Hematopoietic multipotent progenitor cell treated with erythropoietin and hydrocortisone succinate and interleukin-3 and kit ligand, for 6 days (in vitro differentiated cells): ENCODE measurements at regions not wholly inside any gene's neighbourhood (a gene's known extent, or its start where the extent isn't known, plus 50 kb on each side); places are given as distances from the start of the nearest gene placed in this dataset.

Source experiments
- DNase-seq: peaks from one replicate; pipeline ENCODE4 v3.0.0-alpha.2; 2015

GRCh38 chr9:38312406-38312805 lies 80.1 kb upstream of the ALDH1B1 start:
- no peak for DNase-seq

DNA sequence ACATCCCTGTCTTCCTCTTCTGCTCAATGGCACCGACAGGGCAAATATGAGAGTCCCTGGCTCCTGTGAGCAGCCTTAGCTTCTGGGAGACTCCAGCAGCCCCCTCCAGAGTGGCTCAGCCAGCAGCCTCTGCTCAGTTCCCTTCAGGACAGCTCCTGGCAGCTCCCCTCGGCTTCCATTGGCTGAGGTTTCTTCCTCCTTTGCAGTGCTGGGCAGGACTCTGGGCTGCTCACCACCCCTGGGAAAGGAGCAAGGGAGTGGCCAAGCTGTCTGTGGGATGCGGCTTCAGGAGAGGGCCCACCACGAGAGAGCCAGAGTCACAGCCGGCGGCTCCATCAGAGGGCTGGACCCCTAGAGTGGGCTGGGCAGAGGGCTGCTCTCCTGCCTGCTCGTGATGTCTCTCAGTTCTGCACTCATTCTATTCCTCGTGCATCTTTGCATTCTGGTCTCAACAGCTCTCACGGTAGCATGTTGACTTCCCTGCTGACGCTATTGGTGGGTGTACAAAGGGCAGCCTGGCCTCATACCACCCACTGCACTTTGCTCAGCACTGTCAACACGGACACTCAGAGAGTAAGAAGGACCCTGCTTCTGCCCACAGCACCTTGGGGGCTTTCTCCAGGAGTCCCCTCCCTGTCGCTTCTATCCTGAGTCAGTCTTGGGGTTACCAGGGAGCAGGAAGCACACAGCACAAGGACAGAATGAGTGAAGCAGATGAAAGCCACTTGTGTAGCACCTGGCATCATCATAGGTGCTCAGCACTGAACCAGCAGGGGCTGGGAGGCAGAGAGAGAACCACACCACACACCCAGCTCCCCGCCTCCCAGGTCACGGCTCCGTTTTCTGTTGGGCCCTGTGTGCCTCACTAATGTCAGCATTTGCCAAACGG lies 80.9 kb upstream of the ALDH1B1 start:
- DNase-seq = no peak

DNA sequence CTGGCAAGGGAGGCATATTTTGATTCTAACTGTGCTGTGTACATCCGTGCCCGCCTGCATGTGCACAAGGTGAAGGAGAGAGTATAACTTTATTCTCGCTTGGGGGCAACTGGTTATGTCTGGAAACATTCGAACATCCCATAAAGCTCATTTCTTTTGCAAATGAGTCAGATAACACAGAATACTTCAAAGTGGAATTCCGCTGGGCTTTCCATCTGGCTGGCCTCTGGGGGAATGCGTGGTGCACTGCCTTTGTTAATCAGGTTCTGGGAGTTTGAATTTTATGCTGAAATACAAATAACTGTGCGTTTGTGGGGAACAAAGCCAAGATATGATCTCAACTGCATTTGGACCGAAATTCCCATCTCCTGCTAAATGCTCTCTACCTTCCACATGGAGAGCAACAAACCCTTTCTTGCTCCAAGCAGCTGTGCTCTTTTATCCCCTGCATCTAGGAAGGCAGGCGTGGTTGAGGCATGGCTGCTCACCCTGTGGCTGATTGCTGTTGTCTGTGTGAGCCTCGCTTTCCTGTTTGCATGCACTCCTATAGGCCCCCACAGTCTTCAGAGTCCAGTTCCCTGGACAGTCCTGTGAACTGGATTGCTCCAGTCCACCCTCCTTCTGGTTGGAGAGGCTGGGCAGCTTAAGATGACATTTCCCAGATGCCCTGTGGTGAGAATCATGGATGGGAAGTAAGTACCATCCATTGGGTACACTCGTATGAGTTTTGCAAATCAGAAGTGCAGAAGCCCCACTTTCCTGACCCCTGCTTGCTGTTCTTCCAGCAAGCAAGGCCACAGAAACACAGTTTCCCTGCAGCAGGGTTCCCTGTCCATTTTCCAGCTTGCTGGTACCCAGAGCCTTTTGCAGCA lies 82.9 kb upstream of the ALDH1B1 start:
- no peak for DNase-seq

DNA sequence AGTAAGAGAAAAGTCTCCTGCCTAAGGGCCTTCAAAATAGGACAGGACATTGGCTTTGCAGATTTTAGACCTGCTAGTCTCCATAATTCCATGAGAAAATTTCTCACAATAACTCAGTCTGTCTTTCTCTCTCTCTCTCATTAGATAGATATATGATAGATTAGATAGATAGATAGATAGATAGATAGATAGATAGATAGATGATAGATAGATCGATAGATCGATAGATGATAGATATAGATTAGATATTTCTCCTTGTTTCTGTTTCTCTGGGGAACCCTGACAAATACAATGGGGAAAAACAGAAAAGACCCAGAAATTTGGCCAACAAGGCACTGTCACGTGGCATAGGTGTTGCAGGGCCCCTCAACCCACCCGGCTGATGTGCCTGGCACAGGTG lies 84.4 kb upstream of the ALDH1B1 start:
- no peak for DNase-seq

DNA sequence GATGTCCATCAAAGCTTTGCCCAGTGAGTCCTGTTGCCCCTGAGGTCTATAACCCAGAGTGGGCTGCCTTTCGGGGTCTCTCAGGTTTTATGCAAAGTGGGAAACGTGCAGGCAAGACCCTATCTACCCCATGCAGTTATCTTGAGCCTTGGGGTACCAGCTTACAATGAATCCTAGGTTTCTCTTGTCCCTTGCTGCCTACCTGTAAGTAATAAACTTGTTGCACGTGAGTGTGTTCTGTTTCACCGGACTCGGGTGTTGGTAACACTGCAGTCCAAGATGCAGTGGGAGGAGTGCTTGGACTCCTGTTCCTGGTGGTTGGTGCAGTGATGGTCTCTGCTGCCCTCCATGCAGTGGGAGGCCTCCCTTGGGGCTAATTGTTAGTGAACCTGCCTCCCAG lies 85.6 kb upstream of the ALDH1B1 start:
- no peak for DNase-seq

DNA sequence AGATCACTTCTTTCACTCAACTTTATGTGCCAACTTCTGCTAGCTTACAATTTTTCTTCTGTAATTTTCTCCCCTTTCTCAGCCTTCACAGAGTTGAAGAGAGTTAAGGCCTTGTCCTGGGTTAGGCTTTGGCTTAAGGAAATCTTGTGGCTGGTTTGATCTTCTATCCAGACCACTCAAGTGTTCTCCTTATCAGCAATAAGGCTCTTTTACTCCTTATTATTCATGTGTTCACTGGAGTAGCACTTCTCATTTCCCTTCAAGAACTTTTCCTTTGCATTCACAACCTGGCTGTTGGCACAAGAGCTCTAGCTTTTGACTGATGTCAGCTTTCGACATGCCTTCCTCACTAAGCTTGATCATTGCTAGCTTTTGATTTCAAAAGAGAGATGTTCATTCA lies 86.9 kb upstream of the ALDH1B1 start:
- DNase-seq = no peak

DNA sequence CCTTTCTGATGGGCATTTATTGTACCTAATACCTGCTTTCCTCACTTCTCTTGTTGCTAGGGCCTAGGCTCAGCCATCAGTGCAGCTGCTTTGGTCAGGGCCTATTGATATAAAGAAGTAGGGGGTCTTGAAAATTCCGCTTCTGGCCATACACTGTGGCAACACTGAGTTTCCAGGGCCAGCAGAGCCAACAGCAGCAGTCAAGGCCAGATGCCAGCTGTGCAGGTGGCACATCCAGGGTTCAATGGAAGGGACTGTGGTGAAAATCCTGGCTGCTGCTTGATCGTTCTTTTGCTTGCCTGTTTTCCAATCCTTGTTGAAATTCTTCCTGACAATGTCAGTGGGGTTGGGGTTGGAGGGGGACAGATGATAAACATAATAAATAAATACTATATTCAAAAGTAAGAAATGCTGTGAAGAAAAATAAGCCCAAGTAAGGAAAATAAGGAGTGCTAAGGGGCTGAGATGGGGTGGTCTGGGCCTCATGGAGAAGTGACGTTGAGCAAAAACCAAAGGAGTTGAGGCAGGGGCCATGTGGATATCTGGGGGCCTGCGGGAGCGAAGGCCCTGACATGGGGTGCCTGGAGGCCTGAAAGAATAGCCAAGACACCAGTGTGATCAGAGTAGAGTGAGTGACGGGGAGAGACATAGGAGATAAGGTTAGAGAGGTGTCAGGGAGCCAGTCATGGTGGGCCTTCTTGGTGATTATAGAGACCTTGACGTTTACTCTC lies 91.0 kb upstream of the ALDH1B1 start:
- DNase-seq = no peak

DNA sequence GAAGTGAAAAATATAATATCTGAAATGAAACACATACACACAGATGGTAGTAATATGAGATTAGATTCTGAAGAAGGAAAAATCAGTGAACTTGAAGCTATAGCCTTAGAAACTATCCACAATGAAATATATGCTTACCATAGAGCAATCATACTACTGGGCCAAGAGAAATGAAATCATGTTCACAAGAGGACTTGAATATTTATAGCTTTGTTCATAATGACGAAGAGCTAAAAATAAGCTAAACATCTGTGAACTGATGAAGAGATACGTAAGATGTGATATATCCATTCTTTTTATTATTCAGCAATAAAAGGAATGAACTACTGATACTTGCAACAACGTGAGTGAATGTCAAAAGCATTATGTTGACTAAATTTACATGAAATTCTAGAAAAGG lies 92.6 kb upstream of the ALDH1B1 start:
- DNase-seq = no peak

GRCh38 chr9:38298904-38299303 lies 93.6 kb upstream of the ALDH1B1 start:
- DNase-seq = no peak

DNA sequence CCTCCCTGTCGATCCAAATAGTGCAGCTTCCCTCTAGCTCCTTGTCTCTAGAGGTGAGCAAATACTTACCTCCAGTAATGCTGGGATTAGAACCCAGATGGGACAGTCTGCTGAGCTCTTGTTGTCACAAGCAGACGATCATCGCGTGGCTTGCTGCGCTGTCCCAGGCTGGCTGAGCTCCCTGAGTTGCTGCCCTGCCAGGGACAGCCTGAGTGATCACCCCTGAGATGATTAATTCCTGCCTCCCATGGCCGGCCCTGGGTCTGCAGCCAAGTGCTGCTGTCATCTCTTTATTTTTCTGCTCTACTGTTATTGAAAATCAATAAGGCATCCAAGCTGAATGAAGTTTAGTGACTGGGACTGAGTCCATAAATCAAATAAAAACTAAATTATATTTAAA lies 94.0 kb upstream of the ALDH1B1 start:
- DNase-seq = no peak

GRCh38 chr9:38296807-38297206 lies 95.7 kb upstream of the ALDH1B1 start:
- no peak for DNase-seq

- DNase-seq = no peak
Observed at GRCh38 chr9:38295764-38296163, 96.7 kb upstream of the ALDH1B1 start.

- DNase-seq = no peak
Observed at GRCh38 chr9:38294220-38294960, 98.1 kb upstream of the ALDH1B1 start.

DNA sequence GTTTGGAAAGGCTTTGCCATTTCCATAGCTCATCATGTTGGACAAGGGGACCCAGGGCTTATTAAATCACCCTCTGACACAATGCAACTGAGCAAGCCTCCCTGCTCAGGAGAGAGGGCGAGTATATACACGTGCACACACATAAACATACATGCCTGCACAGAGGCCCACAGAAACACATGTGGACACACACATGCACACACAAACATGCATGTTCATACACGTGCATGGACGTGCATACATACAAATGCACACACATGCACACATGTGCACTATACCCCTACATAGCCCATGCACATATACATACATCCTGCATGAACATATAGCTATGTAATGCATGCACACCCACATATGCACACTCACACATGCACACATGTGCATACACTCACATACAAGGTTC lies 99.5 kb upstream of the ALDH1B1 start:
- DNase-seq = no peak

- DNase-seq = no peak
Observed at GRCh38 chr9:38292480-38292879, 100.0 kb upstream of the ALDH1B1 start.

DNA sequence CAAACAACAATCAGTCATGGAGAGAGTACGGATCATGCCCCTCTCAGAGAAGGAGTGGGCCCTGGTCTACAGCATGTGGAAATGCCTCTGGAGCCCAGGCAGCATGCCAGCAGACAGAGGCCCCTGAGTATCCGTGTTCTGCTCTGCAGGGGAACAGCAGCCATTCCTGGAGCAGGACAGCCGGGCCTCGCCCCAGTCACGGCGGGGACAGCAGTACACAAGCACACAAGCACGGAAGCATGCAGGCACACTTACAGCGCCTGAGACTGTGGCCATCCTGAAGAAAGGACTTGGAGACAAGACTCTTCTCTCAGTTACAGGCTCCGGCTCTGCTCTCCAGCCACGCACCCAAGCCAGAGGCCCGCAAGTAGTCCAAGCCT lies 102.6 kb upstream of the ALDH1B1 start:
- no peak for DNase-seq

DNA sequence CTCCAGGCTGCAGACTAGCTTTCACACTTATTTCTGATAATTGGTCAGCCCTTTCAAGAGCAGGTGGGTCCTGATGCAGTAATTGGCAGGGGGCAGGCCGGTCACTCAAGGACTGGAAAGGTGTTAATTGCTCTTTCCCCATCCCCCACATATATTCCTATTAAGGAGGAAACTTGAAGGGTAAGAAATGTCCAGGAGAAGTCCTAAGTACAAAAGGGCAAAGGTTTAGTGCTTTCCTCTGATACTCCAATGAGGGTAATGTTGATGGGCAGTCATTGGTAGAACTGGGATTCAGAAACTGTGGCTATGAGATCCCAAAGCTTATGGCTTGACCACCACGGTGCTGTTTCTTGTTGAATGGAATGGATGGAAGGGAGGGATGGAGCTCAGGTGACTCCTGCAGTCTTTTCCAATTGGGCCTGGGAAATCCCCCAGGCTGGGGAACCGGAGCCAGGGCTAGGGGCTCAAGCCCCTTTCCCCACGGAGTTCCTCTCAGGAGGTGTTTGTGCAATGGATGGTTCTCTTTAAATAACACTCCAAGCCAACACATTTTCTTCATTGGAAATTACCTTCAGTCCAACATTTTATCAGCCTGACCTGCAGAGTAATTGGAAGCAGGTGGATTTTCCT lies 103.2 kb upstream of the ALDH1B1 start:
- DNase-seq = no peak

- DNase-seq = no peak
Observed at GRCh38 chr9:38288502-38288901, 104.0 kb upstream of the ALDH1B1 start.

GRCh38 chr9:38287420-38287985 lies 105.0 kb upstream of the ALDH1B1 start:
- DNase-seq = no peak

DNA sequence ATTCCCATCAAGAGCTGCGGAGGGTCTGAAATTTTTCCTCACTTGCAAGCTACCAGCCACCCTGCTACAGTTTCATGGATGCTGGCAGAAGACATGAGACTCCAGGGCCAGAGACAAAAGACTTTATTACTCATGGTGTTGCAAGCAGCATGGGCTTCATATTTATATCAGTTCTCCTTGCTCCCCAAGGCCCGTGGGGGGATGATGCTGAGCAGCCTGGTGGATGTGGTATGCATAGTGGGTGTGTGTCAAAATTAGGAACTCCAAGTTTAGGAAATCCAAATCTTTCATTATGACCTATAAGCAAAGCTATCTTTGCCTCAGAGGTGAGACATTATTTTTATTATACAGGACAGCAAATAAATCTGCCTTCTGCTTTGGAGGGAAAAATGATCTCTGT lies 105.7 kb upstream of the ALDH1B1 start:
- no peak for DNase-seq

- no peak for DNase-seq
Observed at GRCh38 chr9:38286357-38286756, 106.1 kb upstream of the ALDH1B1 start.

GRCh38 chr9:38285236-38285635 lies 107.3 kb upstream of the ALDH1B1 start:
- DNase-seq = no peak
